ENCODE measurements at regions not wholly inside any gene's neighbourhood (a gene's known extent, or its start where the extent isn't known, plus 50 kb on each side); places are given as distances from the start of the nearest gene placed in this dataset.

DNA sequence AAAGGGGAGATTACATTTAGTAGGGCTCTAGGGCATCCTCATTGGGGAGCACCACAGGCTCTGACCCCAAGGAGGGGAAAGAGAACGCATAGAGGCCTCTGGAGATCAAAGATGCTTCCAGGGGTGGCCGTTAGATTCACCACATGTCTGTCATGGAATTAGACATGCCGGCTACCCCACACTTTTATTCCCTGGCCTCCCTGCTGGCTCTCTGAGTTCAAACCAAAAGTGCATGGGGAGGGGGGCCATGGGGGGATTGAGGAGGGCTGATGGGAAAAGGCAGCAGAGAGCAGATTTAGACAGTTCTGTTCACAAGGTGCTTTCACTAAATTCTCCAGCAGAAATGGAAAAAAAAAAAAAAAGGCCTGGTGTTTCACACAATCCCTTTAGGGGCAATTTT, 64.4 kb upstream of the ZNF521 start:
- Histone ChIP-seq H2BK15ac (ENCODE audit: low read depth, low read length) (no peak overlapping the region), H3K27ac (ENCODE audit: insufficient read depth, low read length) (no peak overlapping the region), H3K9me1 (ENCODE audit: insufficient read depth, low read length) (no peaks in the 10 kb centered on the region), H2AK5ac (ENCODE audit: low read depth, low read length) (no peak overlapping the region), H3K4ac (ENCODE audit: low read depth, low read length) (no peak overlapping the region), H3K4me2 (ENCODE audit: low read depth, low read length) (no peak overlapping the region), H3K18ac (ENCODE audit: low read depth, low read length) (no peak overlapping the region), H4K91ac (ENCODE audit: insufficient read depth, low read depth, low read length) (no peak overlapping the region), H2BK5ac (ENCODE audit: low read depth, low read length, poor library complexity, severe bottlenecking) (no peak overlapping the region), H3K36me3 (ENCODE audit: control insufficient read depth, insufficient read depth, low read length) (no peaks in the 10 kb centered on the region), H3K56ac (ENCODE audit: extremely low read depth, insufficient read depth, low read length) (no peak overlapping the region), H4K5ac (ENCODE audit: low read depth, low read length) (no peak overlapping the region), H3K9me3 (ENCODE audit: control insufficient read depth, insufficient read depth, low read length) (no peaks in the 10 kb centered on the region), H2AFZ (replicated peaks; ENCODE audit: low read length, poor library complexity) (no peak overlapping the region), H3K9ac (ENCODE audit: low read depth, low read length) (no peak overlapping the region), H3K4me3 (ENCODE audit: insufficient read depth, low read depth, low read length) (no peak overlapping the region), H4K8ac (ENCODE audit: low read depth in 2 of 2, low read length in 2 of 2) (no peak overlapping the region), H2BK120ac (ENCODE audit: low read depth, low read length) (no peak overlapping the region), H2BK20ac (ENCODE audit: low read depth, low read length) (no peak overlapping the region), H3K14ac (replicated peaks; ENCODE audit: low read depth, low read length) (no peak overlapping the region), H4K20me1 (ENCODE audit: insufficient read depth, low read length) (no peaks in the 10 kb centered on the region), H3K79me1 (ENCODE audit: low read depth in 1 of 2, low read length in 2 of 2) (no peaks in the 10 kb centered on the region), H3K4me1 (ENCODE audit: control insufficient read depth, insufficient read depth, low read length) (no peaks in the 10 kb centered on the region), H2AK9ac (replicated peaks; ENCODE audit: low read depth, low read length, poor library complexity) (no peak overlapping the region), H3K23ac (ENCODE audit: low read depth, low read length) (no peak overlapping the region), H3K27me3 (ENCODE audit: control insufficient read depth, insufficient read depth, low read length) (peaks cover 6% of the 10 kb centered on the region; the same call in 1 of the 2 replicates)
- dilution Hi-C loops (cut with HindIII; ENCODE audit: low sequenced_read_pairs, unreplicated experiment) (no loop called here), in situ Hi-C loops (cut with MboI; ENCODE audit: low sequenced_read_pairs) (no loop called here), intact Hi-C loops (cut with micrococcal nuclease) (no loop called here)
- BruUV-seq (replicated peaks) = no TSS peak
- TF ChIP-seq CHD1 (IDR thresholded peaks at IDR 0.05; ENCODE audit: low read depth, low read length) (no peak), RAD21 (IDR thresholded peaks at IDR 0.05; ENCODE audit: low read length) (no peak), POLR2A (IDR thresholded peaks at IDR 0.05; ENCODE audit: low read depth, low read length) (no peak), FOS (IDR thresholded peaks at IDR 0.05; ENCODE audit: low read depth, low read length) (no peak), MAFK (IDR thresholded peaks at IDR 0.05; ENCODE audit: low read depth, low read length) (no peak), MAZ (IDR thresholded peaks at IDR 0.05; ENCODE audit: borderline replicate concordance, low read depth, low read length) (no peak), MXI1 (IDR thresholded peaks at IDR 0.05; ENCODE audit: borderline replicate concordance, low read depth, low read length) (no peak), RFX5 (IDR thresholded peaks at IDR 0.05; ENCODE audit: low read depth, low read length) (no peak), RCOR1 (IDR thresholded peaks at IDR 0.05; ENCODE audit: insufficient replicate concordance, low read length) (no peak), BHLHE40 (IDR thresholded peaks at IDR 0.05; ENCODE audit: low read depth, low read length) (no peak), NFE2L2 (IDR thresholded peaks at IDR 0.05; ENCODE audit: low read depth, low read length) (no peak), SMC3 (IDR thresholded peaks at IDR 0.05; ENCODE audit: low read depth, low read length) (no peak), CEBPB (IDR thresholded peaks at IDR 0.05; ENCODE audit: low read depth, low read length) (no peak)
- TF ChIP-seq, protein P1, sequence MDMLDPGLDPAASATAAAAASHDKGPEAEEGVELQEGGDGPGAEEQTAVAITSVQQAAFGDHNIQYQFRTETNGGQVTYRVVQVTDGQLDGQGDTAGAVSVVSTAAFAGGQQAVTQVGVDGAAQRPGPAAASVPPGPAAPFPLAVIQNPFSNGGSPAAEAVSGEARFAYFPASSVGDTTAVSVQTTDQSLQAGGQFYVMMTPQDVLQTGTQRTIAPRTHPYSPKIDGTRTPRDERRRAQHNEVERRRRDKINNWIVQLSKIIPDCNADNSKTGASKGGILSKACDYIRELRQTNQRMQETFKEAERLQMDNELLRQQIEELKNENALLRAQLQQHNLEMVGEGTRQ (IDR thresholded peaks at IDR 0.05; ENCODE audit: low read depth, low read length) = no peak
- TF ChIP-seq, protein P2, sequence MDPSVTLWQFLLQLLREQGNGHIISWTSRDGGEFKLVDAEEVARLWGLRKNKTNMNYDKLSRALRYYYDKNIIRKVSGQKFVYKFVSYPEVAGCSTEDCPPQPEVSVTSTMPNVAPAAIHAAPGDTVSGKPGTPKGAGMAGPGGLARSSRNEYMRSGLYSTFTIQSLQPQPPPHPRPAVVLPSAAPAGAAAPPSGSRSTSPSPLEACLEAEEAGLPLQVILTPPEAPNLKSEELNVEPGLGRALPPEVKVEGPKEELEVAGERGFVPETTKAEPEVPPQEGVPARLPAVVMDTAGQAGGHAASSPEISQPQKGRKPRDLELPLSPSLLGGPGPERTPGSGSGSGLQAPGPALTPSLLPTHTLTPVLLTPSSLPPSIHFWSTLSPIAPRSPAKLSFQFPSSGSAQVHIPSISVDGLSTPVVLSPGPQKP (IDR thresholded peaks at IDR 0.05; ENCODE audit: borderline replicate concordance, low read depth, low read length) = no peak
- TF ChIP-seq, protein P3, sequence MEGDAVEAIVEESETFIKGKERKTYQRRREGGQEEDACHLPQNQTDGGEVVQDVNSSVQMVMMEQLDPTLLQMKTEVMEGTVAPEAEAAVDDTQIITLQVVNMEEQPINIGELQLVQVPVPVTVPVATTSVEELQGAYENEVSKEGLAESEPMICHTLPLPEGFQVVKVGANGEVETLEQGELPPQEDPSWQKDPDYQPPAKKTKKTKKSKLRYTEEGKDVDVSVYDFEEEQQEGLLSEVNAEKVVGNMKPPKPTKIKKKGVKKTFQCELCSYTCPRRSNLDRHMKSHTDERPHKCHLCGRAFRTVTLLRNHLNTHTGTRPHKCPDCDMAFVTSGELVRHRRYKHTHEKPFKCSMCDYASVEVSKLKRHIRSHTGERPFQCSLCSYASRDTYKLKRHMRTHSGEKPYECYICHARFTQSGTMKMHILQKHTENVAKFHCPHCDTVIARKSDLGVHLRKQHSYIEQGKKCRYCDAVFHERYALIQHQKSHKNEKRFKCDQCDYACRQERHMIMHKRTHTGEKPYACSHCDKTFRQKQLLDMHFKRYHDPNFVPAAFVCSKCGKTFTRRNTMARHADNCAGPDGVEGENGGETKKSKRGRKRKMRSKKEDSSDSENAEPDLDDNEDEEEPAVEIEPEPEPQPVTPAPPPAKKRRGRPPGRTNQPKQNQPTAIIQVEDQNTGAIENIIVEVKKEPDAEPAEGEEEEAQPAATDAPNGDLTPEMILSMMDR (conservative IDR thresholded peaks at IDR 0.05; ENCODE audit: low read depth, low read length) = no peak
- CTCF ChIA-PET = no interaction called here
- WGBS, 2 experiments (ENCODE audit: extremely low coverage in 2 of 2, insufficient read length in 1 of 2) = no CpG with 5 or more reads among the region's 3 CpGs
- POLR2A ChIA-PET (ENCODE audit: unreplicated experiment) = no interaction called here
- DNase-seq (no peak), ATAC-seq (ENCODE audit: low read depth) (no peak)

Measured in IMR-90 (cell line).